ENCODE measurements at regions not wholly inside any gene's neighbourhood (a gene's known extent, or its start where the extent isn't known, plus 50 kb on each side); places are given as distances from the start of the nearest gene placed in this dataset.

GRCh38 chr12:3947781-3948180 lies 74.6 kb upstream of the PARP11 start:
- DNase-seq, result no peak

GRCh38 chr12:3945671-3946070 lies 72.5 kb upstream of the PARP11 start:
- no peak for DNase-seq

GRCh38 chr12:3944620-3945019 lies 71.4 kb upstream of the PARP11 start:
- no peak for DNase-seq

GRCh38 chr12:3938042-3938544 lies 64.9 kb upstream of the PARP11 start:
- no peak for DNase-seq

GRCh38 chr12:3935078-3935477 lies 61.9 kb upstream of the PARP11 start:
- no peak for DNase-seq

GRCh38 chr12:3933819-3934192 lies 60.6 kb upstream of the PARP11 start:
- no peak for DNase-seq

GRCh38 chr12:3933074-3933818 lies 60.0 kb upstream of the PARP11 start:
- DNase-seq, result no peak

- no peak for DNase-seq
Observed at GRCh38 chr12:3931776-3932175, 58.6 kb upstream of the PARP11 start.

GRCh38 chr12:3931206-3931605 lies 58.0 kb upstream of the PARP11 start:
- no peak for DNase-seq

GRCh38 chr12:3929875-3930615 lies 56.8 kb upstream of the PARP11 start:
- no peak for DNase-seq

- no peak for DNase-seq
Observed at GRCh38 chr12:3928538-3929184, 55.5 kb upstream of the PARP11 start.

GRCh38 chr12:3925621-3926020 lies 52.4 kb upstream of the PARP11 start:
- no peak for DNase-seq

- DNase-seq, result no peak
Observed at GRCh38 chr12:3924761-3925160, 51.6 kb upstream of the PARP11 start.

GRCh38 chr12:3923021-3923420 lies 49.8 kb upstream of the PARP11 start:
- DNase-seq, result no peak

Measured in NCI-H1417 (cell line).